Fibroblast of lung (primary cell): ENCODE measurements at regions not wholly inside any gene's neighbourhood (a gene's known extent, or its start where the extent isn't known, plus 50 kb on each side); places are given as distances from the start of the nearest gene placed in this dataset.

Experiments used
- DNase-seq, 2 donors: peaks; one replicate each; pipeline versions ENCODE4 v3.0.0 to v3.0.0-alpha.2; 2010; ENCODE audit warnings: low read depth in 2 of 2
- H2AFZ ChIP-seq: 2 replicates; pipeline ENCODE4 v1.5.1; 2012; ENCODE audit warnings: low read length, control low read depth, inconsistent platforms
- H3K27ac ChIP-seq: 2 replicates; pipeline ENCODE4 v1.5.1; 2011; ENCODE audit warnings: low read length, control low read depth; ENCODE audit not compliant: insufficient read depth
- H3K27me3 ChIP-seq: 2 replicates; pipeline ENCODE4 v1.5.1; 2011; ENCODE audit warnings: mild to moderate bottlenecking, low read length; ENCODE audit not compliant: control insufficient read depth, insufficient read depth
- H3K36me3 ChIP-seq: 2 replicates; pipeline ENCODE4 v1.5.1; 2011; ENCODE audit warnings: low read length; ENCODE audit not compliant: control insufficient read depth, insufficient read depth
- H3K4me1 ChIP-seq: 2 replicates; pipeline ENCODE4 v1.5.1; 2011; ENCODE audit warnings: low read length; ENCODE audit not compliant: control insufficient read depth, insufficient read depth; ENCODE audit errors: extremely low read depth
- H3K4me2 ChIP-seq: 2 replicates; pipeline ENCODE4 v1.5.1; 2011; ENCODE audit warnings: low read length, control low read depth; ENCODE audit not compliant: insufficient read depth; ENCODE audit errors: extremely low read depth
- H3K4me3 ChIP-seq, 4 experiments: fragments of 200-600 bp in 1 of 4; sonication (generic) in 1 of 4; replicated peaks in 1 of 4; 2 replicates each; pipeline ENCODE4 v1.5.1; 2011 to 2016; ENCODE audit warnings: low read length in 4 of 4, low read depth in 3 of 4, mild to moderate bottlenecking in 3 of 4, control low read depth in 2 of 4, inconsistent platforms in 1 of 4, mixed read lengths in 1 of 4; ENCODE audit not compliant: insufficient read depth in 1 of 4; ENCODE audit errors: control extremely low read depth in 1 of 4
- H3K79me2 ChIP-seq: 2 replicates; pipeline ENCODE4 v1.5.1; 2012; ENCODE audit warnings: mild to moderate bottlenecking, low read length, inconsistent platforms; ENCODE audit not compliant: control insufficient read depth, insufficient read depth
- H3K9ac ChIP-seq: 2 replicates; pipeline ENCODE4 v1.5.1; 2011; ENCODE audit warnings: mild to moderate bottlenecking, low read length, control low read depth; ENCODE audit not compliant: insufficient read depth
- H3K9me3 ChIP-seq: 2 replicates; pipeline ENCODE4 v1.5.1; 2012; ENCODE audit warnings: low read depth, low read length; ENCODE audit not compliant: control insufficient read depth, insufficient read depth
- H4K20me1 ChIP-seq: 2 replicates; pipeline ENCODE4 v1.5.1; 2011; ENCODE audit warnings: low read length; ENCODE audit not compliant: control insufficient read depth, insufficient read depth; ENCODE audit errors: extremely low read depth
- CTCF ChIP-seq, 2 donors: IDR thresholded peaks in 1 of 2; conservative IDR thresholded peaks in 1 of 2; 1 replicate in 1 of 2; 2 replicates in 1 of 2; pipeline ENCODE4 v1.5.1; 2011 to 2012; ENCODE audit warnings: low read length in 2 of 2, control low read depth in 1 of 2, inconsistent platforms in 1 of 2, low read depth in 1 of 2, mild to moderate bottlenecking in 1 of 2
- EZH2 ChIP-seq: IDR thresholded peaks from 2 replicates; pipeline ENCODE4 v1.5.1; 2012; ENCODE audit warnings: low read length, control low read depth, mild to moderate bottlenecking; ENCODE audit errors: missing control alignments

GRCh38 chr2:183919926-183920325 is 678.4 kb upstream of the ZNF804A start:
- Histone ChIP-seq H3K9me3 (no peaks in the 10 kb centered on the region), H3K4me1 (no peaks in the 10 kb centered on the region), H3K79me2 (no peaks in the 10 kb centered on the region), H4K20me1 (no peaks in the 10 kb centered on the region), H3K4me2 (no peak overlapping the region), H3K36me3 (no peaks in the 10 kb centered on the region), H3K9ac (no peak overlapping the region), H3K27me3 (no peaks in the 10 kb centered on the region), H3K4me3 (no peak overlapping the region), H2AFZ (no peak overlapping the region), H3K27ac (no peak overlapping the region)
- TF ChIP-seq CTCF (conservative IDR thresholded peaks at IDR 0.05 in 1 of 2, IDR thresholded peaks at IDR 0.05 in 1 of 2; ENCODE audit: low read depth in 1 of 2, low read length in 2 of 2) = no peak
- DNase-seq = no peak

GRCh38 chr2:183925281-183925680 is 673.0 kb upstream of the ZNF804A start:
- no peak for DNase-seq
- H4K20me1 ChIP-seq = no peaks in the 10 kb centered on the region
- H3K4me3 ChIP-seq = no peak overlapping the region
- TF ChIP-seq CTCF (conservative IDR thresholded peaks at IDR 0.05 in 1 of 2, IDR thresholded peaks at IDR 0.05 in 1 of 2; ENCODE audit: low read depth in 1 of 2, low read length in 2 of 2) (no peak), EZH2 (no peak)
- no peak overlapping the region for H3K4me2 ChIP-seq
- no peak overlapping the region for H3K9ac ChIP-seq
- no peak overlapping the region for H2AFZ ChIP-seq
- no peaks in the 10 kb centered on the region for H3K36me3 ChIP-seq
- H3K79me2 ChIP-seq = no peaks in the 10 kb centered on the region
- no peaks in the 10 kb centered on the region for H3K4me1 ChIP-seq
- no peak overlapping the region for H3K27ac ChIP-seq
- H3K9me3 ChIP-seq = no peaks in the 10 kb centered on the region
- H3K27me3 ChIP-seq = no peaks in the 10 kb centered on the region

GRCh38 chr2:183926433-183926832 is 671.9 kb upstream of the ZNF804A start:
- Histone ChIP-seq H3K4me1 (no peaks in the 10 kb centered on the region), H3K36me3 (no peaks in the 10 kb centered on the region), H3K9ac (no peak overlapping the region), H3K4me3 (no peak overlapping the region), H3K9me3 (no peaks in the 10 kb centered on the region), H3K79me2 (no peaks in the 10 kb centered on the region), H3K27me3 (no peaks in the 10 kb centered on the region), H3K4me2 (no peak overlapping the region), H2AFZ (no peak overlapping the region), H4K20me1 (no peaks in the 10 kb centered on the region), H3K27ac (no peak overlapping the region)
- no peak for DNase-seq
- TF ChIP-seq EZH2 (no peak), CTCF (conservative IDR thresholded peaks at IDR 0.05 in 1 of 2, IDR thresholded peaks at IDR 0.05 in 1 of 2; ENCODE audit: low read depth in 1 of 2, low read length in 2 of 2) (no peak)
